ENCODE measurements at regions not wholly inside any gene's neighbourhood (a gene's known extent, or its start where the extent isn't known, plus 50 kb on each side); places are given as distances from the start of the nearest gene placed in this dataset.

DNA sequence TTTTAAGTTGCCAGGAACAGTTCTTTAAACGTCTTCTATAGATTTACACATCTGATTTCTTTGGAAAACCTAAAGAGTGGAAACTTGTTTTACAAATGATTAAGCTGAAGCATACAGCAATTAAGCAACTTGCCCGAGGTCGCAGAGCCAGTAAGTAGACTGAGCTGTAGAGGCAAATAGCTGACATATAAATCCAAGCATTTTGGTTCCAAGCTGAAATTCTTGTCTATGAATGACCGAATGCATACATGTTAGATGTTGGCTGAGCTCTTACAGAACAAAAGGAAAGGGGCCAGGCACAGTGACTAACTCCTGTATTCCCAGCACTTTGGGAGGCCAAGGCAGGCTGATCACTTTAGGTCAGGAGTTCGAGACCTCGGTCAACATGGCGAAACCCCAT lies 101.8 kb upstream of the SGK1 start:
- TF ChIP-seq, protein P1, sequence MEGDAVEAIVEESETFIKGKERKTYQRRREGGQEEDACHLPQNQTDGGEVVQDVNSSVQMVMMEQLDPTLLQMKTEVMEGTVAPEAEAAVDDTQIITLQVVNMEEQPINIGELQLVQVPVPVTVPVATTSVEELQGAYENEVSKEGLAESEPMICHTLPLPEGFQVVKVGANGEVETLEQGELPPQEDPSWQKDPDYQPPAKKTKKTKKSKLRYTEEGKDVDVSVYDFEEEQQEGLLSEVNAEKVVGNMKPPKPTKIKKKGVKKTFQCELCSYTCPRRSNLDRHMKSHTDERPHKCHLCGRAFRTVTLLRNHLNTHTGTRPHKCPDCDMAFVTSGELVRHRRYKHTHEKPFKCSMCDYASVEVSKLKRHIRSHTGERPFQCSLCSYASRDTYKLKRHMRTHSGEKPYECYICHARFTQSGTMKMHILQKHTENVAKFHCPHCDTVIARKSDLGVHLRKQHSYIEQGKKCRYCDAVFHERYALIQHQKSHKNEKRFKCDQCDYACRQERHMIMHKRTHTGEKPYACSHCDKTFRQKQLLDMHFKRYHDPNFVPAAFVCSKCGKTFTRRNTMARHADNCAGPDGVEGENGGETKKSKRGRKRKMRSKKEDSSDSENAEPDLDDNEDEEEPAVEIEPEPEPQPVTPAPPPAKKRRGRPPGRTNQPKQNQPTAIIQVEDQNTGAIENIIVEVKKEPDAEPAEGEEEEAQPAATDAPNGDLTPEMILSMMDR (IDR thresholded peaks at IDR 0.05): no peak
- no peak for TF ChIP-seq POLR2A (IDR thresholded peaks at IDR 0.05)

Measured in adrenal gland (tissue), 5 donors.